ENCODE measurements at regions not wholly inside any gene's neighbourhood (a gene's known extent, or its start where the extent isn't known, plus 50 kb on each side); places are given as distances from the start of the nearest gene placed in this dataset.

GRCh38 chr5:4837489-4838058 is 302.6 kb upstream of the ADAMTS16 start:
- H3K4me1 Mint-ChIP-seq (ENCODE audit: low read depth): no peaks in the 10 kb centered on the region
- H3K4me3 Mint-ChIP-seq: no peak overlapping the region
- H3K9me3 Mint-ChIP-seq: peaks cover 4% of the 10 kb centered on the region
- H3K27me3 Mint-ChIP-seq: no peaks in the 10 kb centered on the region
- no peak for ATAC-seq
- intact Hi-C loops (cut with micrococcal nuclease): no loop called here
- no peak overlapping the region for H3K27ac Mint-ChIP-seq
- no peaks in the 10 kb centered on the region for H3K36me3 Mint-ChIP-seq (ENCODE audit: low read depth)
- no peak for DNase-seq
- TF ChIP-seq CTCF (IDR thresholded peaks at IDR 0.05): no peak
- POLR2A ChIA-PET: no interaction called here
- CTCF ChIA-PET: no interaction called here

GRCh38 chr5:4845221-4845620 is 294.9 kb upstream of the ADAMTS16 start:
- Mint-ChIP-seq H3K4me1 (ENCODE audit: low read depth) (no peaks in the 10 kb centered on the region), H3K27me3 (no peaks in the 10 kb centered on the region), H3K9me3 (peaks cover 14% of the 10 kb centered on the region), H3K4me3 (no peak overlapping the region), H3K27ac (no peak overlapping the region), H3K36me3 (ENCODE audit: low read depth) (no peaks in the 10 kb centered on the region)
- intact Hi-C loops (cut with micrococcal nuclease): no loop called here
- no peak for TF ChIP-seq CTCF (IDR thresholded peaks at IDR 0.05)
- ATAC-seq: no peak
- ChIA-PET CTCF (no interaction called here), POLR2A (no interaction called here)
- DNase-seq: no peak

GRCh38 chr5:4847766-4848165 is 292.4 kb upstream of the ADAMTS16 start:
- H3K36me3 Mint-ChIP-seq (ENCODE audit: low read depth): no peaks in the 10 kb centered on the region
- ChIA-PET CTCF (no interaction called here), POLR2A (no interaction called here)
- ATAC-seq: no peak
- no peak for DNase-seq
- H3K4me1 Mint-ChIP-seq (ENCODE audit: low read depth): no peaks in the 10 kb centered on the region
- H3K4me3 Mint-ChIP-seq: no peak overlapping the region
- intact Hi-C loops (cut with micrococcal nuclease): no loop called here
- TF ChIP-seq CTCF (IDR thresholded peaks at IDR 0.05): no peak
- peaks cover 12% of the 10 kb centered on the region for H3K9me3 Mint-ChIP-seq
- H3K27ac Mint-ChIP-seq: no peak overlapping the region
- no peaks in the 10 kb centered on the region for H3K27me3 Mint-ChIP-seq

DNA sequence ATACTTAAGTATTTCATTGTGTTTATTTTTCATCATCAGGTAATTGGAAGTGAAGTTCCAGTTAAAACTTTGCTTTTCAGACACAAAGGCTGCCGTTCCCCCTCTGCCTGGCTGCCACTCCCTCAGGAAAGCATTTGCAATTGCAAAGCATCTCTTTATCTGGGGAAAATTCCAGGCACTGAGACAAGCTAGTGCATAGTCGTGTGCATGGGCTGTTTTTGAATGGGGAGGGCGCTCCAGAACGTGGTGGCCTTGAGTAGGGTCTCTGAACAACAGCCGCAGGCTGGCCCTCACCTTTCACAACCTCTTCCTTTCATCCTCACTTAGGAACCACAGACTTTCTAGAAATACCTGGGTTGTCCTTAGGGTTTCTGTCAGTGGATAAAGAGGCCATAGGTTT is 285.1 kb upstream of the ADAMTS16 start:
- Mint-ChIP-seq H3K9me3 (no peaks in the 10 kb centered on the region), H3K36me3 (ENCODE audit: low read depth) (no peaks in the 10 kb centered on the region), H3K27me3 (no peaks in the 10 kb centered on the region), H3K27ac (no peak overlapping the region), H3K4me1 (ENCODE audit: low read depth) (no peaks in the 10 kb centered on the region), H3K4me3 (no peak overlapping the region)
- ChIA-PET CTCF (no interaction called here), POLR2A (no interaction called here)
- intact Hi-C loops (cut with micrococcal nuclease): no loop called here
- no peak for ATAC-seq
- DNase-seq: no peak
- TF ChIP-seq CTCF (IDR thresholded peaks at IDR 0.05): no peak

DNA sequence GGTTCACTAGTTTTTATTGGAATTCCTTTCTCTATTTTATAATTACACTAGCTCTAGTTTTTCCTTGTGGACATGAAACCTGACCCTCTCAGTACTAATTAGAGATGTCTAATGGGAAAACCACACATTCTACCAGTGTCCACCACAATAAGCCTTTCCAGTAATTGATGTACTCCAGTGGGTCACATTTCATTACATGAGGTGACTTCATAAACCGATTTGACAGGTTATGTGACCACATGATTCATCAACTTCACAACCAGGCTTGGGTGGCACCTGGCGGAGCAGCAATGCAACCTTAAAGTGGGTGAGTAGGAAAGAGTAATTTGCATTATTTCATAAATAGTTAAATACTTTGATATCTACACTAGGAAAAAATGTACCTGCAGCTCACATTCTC is 284.2 kb upstream of the ADAMTS16 start:
- intact Hi-C loops (cut with micrococcal nuclease): no loop called here
- H3K4me1 Mint-ChIP-seq (ENCODE audit: low read depth): no peaks in the 10 kb centered on the region
- ATAC-seq (no peak), DNase-seq (no peak)
- ChIA-PET CTCF (interaction anchor here (0.7 kb wide), 1 partner anchor 435 kb away, joined by 3 read pairs; no protein-coding TSS in a partner anchor), POLR2A (no interaction called here)
- TF ChIP-seq CTCF (IDR thresholded peaks at IDR 0.05): no peak
- H3K9me3 Mint-ChIP-seq: no peaks in the 10 kb centered on the region
- H3K4me3 Mint-ChIP-seq: no peak overlapping the region
- no peak overlapping the region for H3K27ac Mint-ChIP-seq
- H3K27me3 Mint-ChIP-seq: no peaks in the 10 kb centered on the region
- no peaks in the 10 kb centered on the region for H3K36me3 Mint-ChIP-seq (ENCODE audit: low read depth)
